NCI-H524 treated with DMSO at 0.1 percent for 48 hours (cell line): ENCODE measurements at regions not wholly inside any gene's neighbourhood (a gene's known extent, or its start where the extent isn't known, plus 50 kb on each side); places are given as distances from the start of the nearest gene placed in this dataset.
"Not testable (repeated sequence)": the region's sequence is repeated elsewhere in the genome, so short reads cannot be mapped to it uniquely, and the experiment has no call there.

Source experiments
- DNase-seq: peaks from one replicate; lab custom pipeline; 2025; lab: John Stamatoyannopoulos, UW

- DNase-seq = no peak
Measured at GRCh38 chr20:56724241-56724757, 95.2 kb downstream of the TFAP2C start.

DNA sequence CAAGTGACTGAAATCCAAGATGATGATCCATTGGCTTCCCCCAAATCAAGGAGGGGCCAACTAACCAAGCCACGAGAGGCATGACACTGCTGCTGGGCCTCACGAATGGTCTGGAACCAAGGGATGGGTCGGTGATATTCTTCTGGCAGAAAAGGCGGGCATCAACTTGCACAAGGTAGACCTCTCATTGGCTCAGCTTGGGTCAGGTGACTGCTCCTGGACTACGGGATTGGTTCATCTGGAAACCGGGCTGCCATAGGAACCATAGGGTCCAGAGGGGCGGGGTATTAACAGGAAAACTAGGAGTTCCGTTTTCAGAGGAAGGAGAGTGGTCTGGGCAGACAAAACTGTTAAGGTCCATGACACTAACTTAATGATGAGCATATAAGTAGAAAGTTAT lies 100.9 kb downstream of the TFAP2C start:
- no peak for DNase-seq

DNA sequence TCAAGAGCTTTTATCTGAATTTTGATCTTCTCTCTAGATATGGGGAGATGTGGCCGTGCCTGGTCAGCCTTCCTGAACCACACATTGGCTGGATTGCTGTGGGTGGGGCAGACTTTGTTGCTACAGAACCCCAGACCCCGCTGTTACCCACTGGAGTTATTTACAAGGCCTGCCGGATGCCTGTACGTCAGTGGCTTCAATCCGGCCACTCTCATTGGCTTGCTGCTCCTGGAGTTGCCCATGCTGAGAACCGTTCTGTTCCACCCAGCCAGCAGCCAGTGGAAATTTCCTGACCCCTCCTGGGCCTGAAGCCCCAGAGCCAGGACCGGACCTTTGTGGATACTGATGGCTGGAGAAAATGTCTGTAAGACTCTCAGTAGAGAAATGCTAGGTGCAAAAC lies 101.9 kb downstream of the TFAP2C start:
- no peak for DNase-seq

- DNase-seq = no peak
Measured at GRCh38 chr20:56731476-56731875, 102.4 kb downstream of the TFAP2C start.

DNA sequence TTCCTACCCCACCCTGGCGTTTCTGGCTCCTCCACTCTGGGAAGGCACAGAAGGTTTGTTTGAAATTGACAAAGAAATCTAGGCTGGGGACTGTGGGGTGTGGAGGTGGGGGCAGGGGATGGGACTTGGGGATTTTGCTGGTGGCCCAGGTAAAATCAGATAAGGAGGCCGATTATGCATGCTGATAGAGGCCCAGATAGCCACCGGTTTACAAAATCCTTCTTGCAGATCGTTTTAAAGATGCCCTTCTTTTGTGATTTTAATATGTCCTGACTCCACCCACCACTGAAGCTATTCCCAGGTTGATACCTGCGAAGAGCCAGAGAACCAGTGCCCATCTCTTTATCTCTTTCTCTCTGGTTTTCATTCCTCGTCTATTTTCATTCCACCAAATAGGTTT lies 104.9 kb downstream of the TFAP2C start:
- DNase-seq = no peak

- DNase-seq = no peak
Measured at GRCh38 chr20:56735084-56735642, 106.1 kb downstream of the TFAP2C start.

DNA sequence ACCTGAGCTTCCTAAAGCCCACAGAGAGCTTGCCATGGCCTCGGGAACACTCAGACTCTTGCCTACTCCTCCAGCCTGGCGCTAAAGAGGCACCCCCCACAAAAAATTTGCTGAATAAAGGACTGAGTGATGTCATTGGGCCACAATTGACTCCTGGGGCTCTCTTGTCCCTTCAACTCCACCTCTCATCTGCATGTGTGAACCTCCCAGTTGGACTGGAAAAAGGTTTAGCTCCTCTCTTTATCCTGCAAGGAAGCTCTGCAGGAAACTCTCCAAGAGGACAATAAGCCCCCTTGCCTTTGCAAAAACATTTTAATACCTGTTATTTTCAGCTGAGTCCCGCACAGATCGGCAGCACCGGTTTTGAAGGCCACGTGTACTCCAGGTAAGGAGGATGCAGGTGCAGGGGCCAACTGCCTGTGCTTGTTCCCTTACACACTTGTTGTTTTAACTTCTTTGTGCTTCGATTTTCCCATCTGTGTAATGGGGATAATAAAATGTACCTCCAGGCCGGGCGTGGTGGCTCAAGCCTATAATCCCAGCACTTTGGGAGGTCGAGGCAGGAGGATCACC lies 107.3 kb downstream of the TFAP2C start:
- no peak for DNase-seq

DNA sequence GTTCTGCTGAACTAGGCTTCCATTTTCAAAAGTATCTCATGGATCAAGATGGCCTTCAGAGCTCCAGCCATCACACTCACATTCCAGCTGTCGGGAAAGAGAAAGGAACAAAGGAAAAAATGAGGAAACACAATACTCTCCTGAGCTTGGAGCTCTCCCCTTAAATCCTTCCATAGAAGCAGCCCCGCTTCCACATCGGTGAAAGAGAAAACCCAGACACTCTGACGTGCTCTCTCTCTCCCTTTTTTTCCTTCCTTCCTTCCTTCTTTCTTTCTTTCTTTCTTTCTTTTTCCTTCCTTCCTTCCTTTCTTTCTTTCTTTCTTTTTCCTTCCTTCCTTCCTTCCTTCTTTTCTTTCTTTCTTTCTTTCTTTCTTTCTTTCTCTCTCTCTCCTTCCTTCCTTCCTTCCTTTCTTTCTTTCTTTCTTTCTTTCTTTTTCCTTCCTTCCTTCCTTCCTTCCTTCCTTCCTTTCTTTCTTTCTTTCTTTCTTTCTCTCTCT lies 115.3 kb downstream of the TFAP2C start:
- DNase-seq = not testable (repeated sequence)

DNA sequence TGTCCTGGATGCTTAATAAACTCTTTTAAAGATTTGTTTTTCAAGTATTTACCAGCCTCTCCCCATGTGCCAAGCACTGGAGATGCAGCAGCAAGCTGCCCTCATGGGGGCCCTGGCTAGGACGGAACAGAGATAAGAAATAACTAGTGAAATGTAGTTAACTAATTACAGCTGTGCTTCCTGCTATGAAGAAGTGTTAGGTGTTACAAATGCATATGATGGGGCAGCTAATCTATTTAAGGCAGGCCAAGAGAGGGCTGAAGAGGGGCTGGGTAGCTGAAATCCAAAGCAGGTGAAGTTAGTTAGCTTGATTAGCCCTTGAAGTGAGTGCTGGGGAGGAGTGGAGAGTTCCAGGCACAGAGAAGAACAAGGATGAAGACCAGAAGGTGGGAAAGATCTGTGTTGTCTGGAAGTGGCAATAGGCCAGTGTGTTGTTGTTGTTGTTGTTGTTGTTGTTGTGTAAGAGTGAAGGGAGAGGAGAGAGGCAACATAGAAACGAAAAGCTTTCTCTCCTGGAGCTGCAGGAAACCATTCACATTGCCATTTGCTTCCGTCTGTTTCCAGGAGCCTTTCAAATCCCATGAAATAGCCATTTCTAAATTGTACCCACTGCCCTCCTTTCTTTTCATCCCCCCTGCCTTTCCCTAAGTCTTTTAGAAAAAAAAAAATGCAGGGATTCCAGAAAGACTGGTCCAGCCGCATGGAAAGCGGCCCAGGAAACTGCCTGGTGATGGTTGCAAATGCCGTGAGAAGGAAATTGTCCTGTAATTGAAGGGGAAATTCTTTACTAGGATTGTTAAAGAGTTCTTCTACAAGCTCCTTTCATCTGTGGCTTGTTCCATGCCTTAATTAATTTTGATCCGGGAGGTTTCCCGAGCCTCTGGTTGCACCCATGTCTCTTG lies 119.6 kb downstream of the TFAP2C start:
- DNase-seq = no peak

DNA sequence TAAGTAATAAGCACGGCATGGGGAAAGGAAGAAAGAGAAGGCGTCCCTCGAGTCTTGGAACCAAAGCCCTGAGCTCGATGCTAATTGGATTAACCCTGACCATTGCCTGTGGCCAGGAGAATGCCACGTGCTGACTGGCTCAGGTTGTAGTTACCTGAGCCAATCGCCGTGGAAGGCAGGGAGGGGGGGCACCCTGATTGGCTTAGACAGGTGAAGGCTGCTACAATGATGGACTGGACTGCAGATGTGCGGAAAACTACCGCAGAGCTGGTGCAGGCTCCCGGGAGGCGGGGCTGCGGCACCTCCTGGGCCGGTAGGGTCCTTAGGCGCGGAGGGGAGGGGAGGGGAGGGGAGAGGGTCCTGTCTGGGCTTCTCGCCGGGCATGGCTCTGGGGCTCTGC lies 121.3 kb downstream of the TFAP2C start:
- DNase-seq = no peak

DNA sequence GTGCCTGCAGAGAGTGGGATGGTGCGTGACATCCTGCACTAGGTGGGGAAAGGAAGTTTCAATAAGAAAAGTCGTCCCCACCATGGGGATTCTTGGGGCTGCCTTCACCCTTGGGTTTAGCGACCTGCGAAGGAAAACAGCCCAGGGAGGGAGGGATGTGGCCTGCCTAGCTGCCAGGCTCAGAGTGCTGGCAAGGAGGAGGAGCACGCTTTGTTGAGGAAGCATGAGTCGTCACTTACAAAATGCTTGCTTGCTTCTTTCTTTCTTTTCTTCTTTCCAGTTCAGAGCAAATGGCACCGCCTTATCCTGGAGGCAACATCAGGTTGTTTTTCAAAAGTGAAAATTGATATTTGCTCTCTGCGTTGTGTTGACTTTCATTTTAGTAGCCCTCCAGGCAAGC lies 123.2 kb downstream of the TFAP2C start:
- DNase-seq = no peak

- no peak for DNase-seq
Measured at GRCh38 chr20:56755201-56755600, 126.1 kb downstream of the TFAP2C start.

DNA sequence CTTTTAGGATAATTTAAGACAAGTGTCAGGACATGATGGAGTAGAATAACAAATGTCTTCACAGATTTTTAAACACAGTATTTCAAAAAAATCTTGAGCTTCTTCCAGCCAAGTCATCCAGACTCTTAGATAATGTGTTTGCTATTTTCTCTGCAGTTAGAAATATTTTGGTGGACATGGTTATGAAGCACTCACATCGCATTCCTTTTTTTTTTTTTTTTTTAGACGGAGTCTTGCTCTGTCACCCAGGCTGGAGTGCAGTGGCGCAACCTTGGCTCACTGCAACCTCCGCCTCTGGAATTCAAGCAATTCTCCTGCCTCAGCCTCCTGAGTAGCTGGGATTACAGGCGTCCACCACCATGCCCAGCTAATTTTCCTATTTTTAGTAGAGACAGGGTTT lies 127.6 kb downstream of the TFAP2C start:
- DNase-seq = not testable (repeated sequence)

DNA sequence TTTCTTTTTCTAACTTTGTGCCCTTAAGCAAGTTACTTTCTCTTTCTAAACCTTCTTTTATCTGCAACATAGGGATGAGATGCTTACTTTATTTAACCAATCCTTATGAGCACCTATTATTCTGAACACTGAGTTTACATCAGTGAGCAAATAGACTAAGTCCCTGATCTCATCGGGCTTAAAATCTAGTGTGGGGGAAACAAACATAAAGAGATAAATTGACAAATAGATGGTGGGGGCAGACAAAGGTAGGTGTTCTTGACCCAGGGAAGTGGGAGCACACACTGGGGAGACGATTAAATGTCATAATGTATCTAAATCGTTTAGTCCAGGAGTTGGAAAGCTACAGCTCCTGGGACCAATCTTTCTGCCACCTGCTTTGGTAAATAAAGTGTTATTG lies 129.6 kb downstream of the TFAP2C start:
- no peak for DNase-seq

DNA sequence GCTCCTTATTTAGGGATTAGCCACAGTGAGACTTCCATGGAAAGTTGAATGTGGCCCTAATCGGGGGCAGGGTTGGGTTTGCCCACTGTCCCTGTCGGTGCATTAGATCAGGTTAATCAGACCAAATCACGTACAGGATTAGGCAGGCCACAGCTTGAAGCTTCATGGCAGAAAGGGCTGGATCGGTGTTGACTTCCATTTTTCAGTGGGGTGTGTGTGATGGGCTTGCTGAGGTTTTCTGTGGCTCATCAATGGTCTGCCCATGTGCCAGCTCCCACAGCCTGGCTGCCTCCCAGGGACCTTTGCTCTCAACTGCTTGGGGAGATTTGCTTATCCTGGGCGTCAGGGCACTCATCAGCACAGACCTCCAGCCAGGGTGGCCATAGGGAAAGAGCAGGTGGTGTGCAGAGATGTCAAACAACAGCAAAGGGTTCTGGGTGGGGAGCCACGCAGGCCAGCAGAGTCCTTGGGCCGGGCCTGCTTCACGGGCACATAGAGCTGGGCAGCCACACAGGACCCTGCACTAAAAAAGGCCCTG lies 130.7 kb downstream of the TFAP2C start:
- DNase-seq = no peak

GRCh38 chr20:56760610-56761009 lies 131.5 kb downstream of the TFAP2C start:
- no peak for DNase-seq

DNA sequence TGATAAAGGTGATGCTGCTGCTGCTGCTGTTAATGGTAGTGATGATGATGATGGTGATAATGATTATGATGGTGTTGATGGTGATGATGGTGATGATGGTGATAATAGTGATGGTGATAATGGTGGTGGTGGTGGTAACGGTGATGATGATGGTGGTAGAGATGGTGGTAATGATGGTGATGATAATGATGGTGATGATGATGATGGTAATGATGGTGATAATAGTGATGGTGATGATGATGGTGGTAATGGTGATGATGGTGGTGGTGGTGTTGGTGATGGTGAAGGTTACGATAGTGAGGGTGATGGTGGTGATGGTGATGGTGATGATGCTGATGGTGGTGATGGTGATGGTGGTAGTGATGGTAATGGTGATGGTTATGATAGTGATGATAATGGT lies 132.3 kb downstream of the TFAP2C start:
- DNase-seq = no peak

DNA sequence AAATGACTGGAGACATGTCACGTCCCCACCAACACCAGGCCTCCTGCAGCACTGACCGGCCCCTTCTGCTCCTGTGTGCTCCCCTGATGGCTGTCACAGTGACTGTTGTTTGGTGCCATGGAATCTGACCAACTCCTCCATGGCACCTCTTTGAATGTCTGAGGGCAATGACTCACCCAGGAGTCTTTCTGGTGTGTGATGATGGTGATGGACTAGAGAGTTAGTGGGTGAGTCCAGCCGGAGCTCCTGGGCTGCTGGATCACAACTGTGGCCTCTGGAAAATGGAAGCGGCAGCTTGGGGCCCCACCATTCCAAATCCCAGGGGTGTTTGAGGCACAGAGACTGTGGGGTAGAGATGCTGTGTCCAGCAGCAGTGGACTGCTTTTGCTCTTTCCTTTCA lies 133.3 kb downstream of the TFAP2C start:
- no peak for DNase-seq

DNA sequence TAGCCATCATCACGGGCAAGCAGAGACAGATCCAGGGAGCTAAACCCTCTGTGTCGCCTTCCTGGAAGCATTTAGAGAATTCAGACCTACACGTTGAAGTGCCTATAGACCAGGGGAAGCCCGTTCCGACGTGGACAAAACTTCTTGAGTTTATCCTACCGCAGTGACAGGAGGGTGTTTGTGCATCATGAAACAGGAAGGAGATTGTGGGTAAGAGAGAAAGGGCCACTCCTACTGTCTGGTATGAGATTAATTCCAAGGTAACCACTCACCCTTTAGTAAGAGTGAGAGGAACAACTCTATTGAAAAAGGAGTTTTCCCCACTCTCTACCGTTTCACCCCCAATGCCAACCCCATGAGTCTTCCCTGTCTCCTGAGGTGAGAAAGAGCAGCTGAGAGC lies 133.7 kb downstream of the TFAP2C start:
- no peak for DNase-seq

DNA sequence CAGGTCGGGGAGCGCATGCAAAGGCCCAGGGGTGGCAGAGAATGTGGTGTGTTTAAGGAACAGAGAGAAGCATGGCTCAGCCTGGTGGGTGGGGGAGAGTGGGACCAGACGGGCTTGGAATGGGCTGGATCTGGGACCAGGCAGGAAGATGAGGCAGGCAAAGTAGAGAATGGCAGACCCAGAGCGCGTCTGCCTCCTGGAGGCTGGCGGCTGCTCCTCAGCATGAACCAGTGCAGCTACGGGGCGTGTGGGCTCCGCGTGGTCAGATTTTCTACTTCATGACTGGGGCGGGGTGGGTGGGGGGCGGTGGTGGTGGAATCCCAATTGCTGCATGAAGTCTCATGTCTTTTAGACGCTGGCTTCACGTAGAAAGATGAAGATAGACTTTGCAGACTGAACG lies 135.6 kb downstream of the TFAP2C start:
- DNase-seq = no peak

DNA sequence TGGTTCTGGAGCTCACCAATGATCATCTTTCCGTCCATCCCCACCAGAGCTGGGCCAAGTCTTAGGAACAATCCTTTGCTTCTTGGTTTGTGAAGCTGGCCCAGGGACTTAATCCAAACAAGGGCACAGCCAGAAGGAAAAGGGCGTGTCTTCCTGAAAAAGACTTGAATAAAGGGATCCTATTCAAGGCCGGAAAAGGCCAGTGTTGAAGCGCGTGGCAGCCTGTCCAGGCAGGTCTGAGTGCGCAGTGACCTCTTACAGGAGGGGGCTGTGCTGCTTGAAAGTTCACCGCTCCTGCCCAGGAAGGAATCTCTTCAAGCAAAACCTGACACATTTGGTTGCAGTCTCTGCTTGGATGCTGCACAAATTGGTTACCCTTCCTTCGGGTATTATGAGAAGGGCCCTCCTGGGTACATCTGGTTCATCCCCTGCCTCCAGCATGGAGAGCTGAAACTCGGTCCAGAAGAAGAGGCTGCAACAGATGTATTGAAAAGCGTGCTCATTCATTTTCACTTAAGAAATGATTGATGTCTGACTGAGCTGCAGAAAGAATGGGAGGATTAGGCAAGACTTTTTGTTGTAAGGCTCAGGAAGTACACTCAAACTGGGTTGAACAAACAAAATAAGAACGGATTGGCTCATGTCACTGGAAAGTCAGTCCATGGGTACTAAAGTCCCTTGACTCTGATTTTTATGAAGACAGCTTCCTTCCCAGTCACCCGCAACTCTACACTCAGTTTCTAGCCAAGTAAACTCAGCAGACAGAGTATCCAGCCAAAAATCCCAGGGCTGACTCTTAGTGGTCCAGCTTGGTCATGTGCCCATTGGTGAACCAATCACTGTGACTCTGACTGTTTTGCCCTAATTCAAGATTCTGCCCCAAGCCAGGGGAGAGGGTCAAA lies 136.3 kb downstream of the TFAP2C start:
- DNase-seq = no peak

- no peak for DNase-seq
Measured at GRCh38 chr20:56766528-56766927, 137.4 kb downstream of the TFAP2C start.
